ENCODE measurements at regions not wholly inside any gene's neighbourhood (a gene's known extent, or its start where the extent isn't known, plus 50 kb on each side); places are given as distances from the start of the nearest gene placed in this dataset.

- no peak for TF ChIP-seq CTCF (IDR thresholded peaks at IDR 0.05; ENCODE audit: low read length)
- no peak for TF ChIP-seq EZH2 (IDR thresholded peaks at IDR 0.05; ENCODE audit: borderline replicate concordance, low read length)
Measured at GRCh38 chr15:31247404-31247803, 79.2 kb upstream of the KLF13 start.

Data from OCI-LY1 (cell line).